ENCODE measurements at regions not wholly inside any gene's neighbourhood (a gene's known extent, or its start where the extent isn't known, plus 50 kb on each side); places are given as distances from the start of the nearest gene placed in this dataset.

DNA sequence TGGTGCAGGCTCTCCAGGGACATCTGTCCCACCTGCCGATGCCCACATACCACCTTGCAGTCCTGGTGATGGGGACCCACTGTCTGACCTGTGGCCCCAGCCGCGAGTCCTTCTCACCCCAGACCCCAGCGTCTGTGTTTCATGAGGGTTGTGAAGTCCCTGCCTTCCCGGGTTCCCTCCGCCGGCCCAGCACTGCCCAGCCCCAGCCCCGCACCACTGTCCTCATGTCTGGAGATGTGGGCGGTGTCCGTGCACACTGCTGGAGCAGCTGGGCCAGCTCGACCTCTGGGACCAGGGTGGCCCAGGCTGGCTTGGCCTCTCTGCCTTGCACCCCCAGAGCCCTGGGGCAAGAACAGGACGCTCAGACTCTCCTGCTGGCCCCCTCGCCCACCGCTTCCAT, 199.5 kb upstream of the CIBAR2 start:
- no peak for DNase-seq (ENCODE audit: low spot score)

DNA sequence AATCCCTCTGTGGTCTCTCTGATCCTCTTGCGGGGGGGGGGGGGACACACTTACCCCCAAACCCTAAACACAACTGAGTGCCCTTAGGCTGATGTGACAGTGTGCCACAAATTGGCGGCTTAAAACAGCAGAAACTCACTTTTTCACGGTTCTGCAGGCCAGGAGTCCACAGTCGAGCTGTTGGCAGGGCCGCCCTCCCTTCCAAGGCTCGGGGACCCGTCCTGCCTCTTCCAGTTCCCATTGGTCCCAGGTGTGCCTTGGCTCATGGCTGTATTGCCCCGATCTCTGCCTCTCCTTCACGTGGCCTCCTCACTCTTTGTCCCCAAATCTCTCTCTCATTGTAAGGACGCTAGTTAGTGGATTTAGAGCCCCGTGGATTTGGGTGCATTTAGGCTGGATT, 199.9 kb upstream of the CIBAR2 start:
- DNase-seq (ENCODE audit: low spot score): no peak

DNA sequence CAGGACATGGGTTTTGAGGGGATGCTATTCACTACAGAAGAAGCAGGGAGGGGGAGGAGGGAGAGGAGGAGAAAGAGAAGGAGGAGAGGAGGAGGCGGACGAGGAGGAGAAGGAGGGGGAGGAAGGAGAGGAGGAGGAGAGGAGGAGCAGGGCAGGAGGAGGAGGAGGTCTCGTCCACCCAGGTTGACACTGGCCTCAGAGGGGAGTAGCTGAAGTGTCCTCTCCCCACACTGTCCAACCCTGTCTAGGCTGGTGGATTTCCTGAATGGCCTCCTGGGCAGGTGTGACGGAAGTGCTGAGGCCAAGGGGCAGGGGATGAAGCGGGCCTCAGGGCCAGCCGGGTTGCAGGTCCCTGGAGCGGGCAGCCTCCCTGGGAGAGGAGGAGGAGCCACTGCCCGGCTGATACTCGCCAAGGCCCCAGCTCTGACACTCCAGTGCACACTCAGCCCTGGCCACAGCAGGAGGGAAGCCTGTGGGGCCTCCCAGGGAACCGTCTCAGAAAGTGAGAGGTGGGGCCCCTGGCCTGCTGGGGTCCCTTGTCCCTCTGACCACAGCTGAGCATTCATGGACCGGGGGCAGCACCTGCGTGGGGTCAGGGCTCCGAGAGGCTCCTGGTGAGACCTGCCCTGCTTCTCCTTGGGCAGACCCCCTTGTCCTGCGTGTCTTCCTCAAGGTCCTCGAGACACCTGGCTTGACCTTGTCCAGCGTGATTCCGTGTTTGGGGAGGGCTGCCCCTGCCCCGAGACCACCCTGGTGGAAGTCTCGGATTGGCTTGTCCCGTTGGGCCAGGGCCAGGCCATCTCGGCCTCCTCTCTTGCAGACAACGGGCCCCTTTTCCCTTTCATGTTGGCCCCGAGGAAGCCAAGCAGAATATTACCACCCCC, 200.6 kb upstream of the CIBAR2 start:
- DNase-seq (ENCODE audit: low spot score): no peak

DNA sequence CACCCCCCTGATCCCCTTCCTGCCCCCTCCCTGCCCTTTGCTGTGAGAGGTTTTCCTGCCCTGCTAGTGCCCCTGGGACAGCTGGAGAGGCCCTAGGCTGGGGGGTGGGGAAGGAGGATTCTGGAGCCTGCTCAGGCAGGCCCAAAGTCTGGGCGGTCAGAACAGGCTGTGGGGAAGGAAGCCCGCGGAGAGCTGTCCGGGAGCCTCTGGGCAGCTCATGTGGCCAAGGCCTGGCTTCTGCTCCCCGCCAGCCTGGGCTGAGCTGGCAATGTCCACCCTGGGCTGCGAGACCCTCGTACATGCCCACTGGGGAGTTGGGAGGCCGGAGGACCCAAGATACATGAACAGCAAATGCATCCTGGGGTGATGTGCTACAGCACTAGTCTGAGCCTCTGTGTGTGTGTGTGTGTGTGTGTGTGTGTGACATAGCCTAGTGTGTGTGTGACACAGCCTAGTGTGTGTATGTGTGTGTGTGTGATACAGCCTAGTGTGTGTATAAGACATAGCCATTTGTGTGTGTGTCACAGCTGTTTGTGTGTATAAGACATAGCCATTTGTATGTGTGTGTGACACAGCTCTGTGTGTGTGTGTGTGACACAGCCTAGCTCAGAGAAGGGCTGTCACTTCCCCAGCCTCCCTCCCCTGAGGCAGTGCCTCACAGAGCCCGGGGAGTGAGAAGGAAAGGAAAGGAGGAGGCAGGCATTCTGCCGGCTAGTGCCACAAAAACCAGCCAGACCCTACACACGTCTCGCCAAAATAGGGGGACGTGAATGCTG, 201.4 kb upstream of the CIBAR2 start:
- no peak for DNase-seq (ENCODE audit: low spot score)

DNA sequence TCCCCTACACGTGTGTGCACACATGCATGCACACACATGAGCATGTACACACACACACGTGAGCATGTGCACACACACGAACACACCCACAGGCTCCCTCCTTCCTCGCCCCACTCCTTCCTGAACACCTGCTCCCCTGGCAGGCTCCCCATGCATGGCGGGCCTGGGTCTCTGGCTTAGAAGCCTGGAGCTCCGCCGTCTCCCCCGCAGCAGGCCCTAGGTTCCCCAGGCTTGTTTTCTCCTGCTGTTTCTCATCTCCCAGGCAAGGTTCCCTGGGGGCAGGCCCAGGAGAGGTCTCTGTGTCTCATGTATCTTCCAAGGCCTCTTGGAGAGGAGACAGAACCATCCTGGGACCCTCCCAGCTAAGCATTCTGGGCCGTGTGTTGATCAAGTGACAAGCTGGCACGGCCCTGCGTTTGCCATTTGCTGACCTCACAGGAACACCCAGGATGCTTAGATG, 202.3 kb upstream of the CIBAR2 start:
- DNase-seq (ENCODE audit: low spot score): no peak

DNA sequence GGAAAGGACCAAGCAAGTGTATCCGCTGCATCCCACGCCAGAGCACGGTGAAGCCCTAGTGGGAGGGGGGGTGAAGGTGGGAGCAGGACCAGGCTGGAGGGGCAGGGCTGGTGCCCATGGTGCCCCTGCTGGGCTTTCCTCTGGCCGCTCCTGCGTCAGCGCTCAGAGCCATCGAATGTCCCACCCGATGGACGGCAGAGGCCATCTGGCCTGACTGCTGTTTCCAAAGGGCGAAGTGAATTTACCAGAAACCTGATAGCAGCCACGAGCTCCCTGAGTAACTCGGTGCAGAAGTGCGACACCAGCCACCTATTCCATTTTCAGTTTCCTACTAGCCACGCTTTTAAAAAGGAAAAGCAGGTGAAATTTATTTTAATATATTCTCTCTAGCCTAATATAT, 203.6 kb upstream of the CIBAR2 start:
- DNase-seq (ENCODE audit: low spot score): no peak

DNA sequence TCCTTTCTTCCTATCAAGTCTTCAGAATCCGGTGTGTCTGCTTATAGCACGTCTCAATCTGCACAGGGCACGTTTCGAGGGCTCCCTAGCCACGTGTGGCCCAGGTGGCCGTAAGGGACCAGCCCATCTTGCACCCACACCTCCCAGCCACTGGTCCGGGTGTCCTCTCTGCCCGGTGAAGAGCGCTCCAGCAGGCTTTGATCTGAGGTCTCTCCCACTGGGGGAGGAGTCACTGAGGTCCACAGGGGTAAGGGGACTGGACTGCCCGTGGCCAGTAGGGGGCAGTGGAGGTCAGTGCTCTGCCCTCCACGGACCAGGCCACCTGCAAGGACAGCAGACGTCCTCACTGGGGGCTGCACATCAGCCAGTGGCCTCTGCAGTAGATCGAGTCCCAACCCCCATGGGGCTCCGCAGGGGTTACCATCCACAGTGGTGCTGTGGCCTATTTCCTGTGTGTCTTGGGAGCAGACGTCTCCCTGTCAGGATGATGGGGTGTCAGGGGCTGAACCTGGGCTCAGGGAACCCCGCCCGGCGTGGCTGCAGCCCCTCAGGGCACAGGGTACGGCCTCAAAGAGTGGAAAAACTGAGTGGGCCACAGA, 204.1 kb upstream of the CIBAR2 start:
- peak; percentile 13 for DNase-seq (ENCODE audit: low spot score)

DNA sequence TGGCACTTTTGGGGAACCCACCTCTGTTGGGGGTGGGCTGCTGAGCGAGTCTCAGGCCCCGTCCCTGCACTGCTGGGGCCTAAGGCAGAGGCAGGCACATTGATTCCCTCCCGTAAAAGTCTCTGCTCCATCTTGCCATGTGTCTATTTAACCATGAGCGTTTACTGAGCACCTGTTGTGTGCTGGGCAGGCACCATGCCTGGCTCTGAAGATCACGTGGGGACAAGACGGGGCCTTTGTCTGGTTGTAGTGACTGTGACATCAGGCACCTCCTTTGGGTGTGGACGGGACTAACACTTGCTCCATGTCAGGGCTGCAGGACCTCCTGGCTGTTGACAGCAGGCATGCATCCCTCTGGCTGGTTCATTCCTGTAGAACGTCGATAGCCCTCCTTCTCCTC, 204.7 kb upstream of the CIBAR2 start:
- no peak for DNase-seq (ENCODE audit: low spot score)

DNA sequence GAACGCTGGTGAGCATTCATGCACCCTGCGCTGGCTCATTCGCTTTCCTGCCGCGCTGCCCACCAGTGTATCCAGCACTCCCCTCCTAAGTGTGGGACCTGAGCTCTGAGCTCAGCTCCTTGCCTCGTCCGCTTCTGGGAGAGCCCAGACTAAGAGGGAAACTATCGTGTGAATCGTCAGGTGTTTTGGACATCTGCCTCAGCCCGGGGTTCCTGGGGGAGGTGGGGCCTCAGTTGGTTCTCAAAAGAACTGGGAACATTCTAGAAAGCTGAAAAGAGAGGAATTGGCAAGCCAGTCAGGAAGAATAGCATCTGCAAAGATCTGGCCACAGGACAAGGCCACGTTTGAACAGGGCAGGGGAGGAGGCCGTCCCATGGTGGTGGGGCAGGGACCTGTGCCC, 205.4 kb upstream of the CIBAR2 start:
- no peak for DNase-seq (ENCODE audit: low spot score)

DNA sequence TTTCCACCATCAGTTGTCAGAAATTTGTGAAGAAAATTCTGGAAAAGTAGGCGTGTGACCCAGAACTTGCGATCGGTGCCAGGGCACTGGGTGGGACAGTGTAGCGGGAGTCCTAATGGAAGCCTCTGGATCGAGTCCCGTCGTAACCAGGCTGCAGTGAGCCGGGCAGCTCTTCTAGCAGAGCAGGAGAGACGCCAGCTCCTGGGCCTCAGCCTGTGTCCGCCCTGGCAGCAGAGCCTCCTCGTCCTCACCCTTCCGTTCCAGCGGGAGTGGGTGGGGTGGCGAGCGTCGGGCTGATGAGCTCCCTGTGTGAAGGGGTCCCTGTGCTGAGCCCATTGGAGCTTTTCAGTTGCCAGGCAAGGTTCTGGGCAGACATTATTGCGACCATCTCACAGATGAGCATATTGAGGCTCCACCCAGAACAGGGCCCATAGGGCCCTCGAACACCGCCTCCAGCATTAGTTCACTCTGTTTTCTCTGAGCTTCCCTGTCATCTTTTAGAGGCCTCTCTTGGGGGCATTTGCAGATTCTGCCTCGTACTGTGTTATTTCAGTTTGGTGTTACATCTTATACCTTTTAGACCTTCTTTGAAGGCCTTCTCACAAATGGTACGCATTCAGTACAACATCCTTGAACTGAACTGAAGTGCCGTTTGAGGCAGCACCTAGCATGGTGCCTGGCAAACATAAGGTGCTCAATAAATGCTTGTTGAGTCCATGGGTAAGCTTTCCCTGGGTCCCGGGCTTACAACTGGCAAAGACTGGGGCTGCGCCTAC, 207.1 kb upstream of the CIBAR2 start:
- DNase-seq (ENCODE audit: low spot score): no peak

DNA sequence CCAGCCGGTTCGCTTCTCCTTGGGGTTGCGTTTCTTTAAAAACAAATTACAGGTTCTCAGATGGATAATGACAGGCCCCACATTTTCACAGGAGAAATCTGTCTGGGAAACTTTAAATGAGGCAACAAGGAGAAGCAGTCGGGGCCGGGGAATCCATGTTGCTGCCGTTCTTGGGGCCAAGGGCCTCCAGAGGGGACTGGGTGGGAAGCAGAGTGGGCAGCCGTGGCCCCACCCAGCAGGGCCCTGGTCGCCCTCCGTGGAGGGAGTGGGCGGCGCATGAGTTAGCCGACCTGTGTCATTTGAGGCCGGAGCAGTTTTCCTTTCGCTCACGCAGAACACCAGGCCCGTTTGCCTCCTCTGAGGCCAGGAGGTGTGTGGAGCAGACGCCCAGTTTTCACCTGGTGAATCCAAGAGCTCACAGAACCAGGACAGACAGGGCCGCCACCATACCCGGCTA, 207.7 kb upstream of the CIBAR2 start:
- no peak for DNase-seq (ENCODE audit: low spot score)

DNA sequence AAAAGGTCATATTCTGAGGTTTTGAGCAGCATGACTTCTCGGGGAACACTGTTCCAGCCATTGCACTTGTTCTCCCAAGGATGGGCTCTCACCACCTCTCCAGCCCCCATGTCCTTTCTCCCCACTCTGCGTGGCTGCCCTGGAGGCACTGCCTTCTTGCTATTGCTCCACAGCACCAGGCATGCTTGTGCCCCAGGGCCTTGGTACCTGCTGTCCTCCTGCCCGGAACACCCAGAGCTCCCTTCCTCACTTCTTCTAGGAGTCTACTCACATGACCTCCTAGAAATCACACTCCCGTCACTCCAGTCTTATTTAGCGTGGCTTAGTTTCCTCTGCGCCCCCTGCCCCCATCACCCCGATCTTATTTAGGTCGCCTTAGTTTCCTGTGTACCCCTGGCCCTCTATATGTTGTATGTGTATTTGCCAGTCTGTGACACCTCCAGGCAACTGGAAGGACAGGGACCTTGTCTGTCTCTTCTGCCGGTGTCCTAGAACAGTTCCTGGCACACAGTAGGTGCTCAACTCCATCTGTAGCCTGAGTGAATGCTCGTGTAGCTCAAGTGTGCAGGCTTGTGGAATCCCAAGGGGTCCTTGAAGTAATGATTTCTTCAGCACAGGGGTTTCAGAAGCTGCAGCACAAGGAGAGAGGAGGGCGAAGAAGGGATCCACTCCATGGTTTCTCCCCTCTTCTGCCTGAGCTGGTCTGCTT, 208.6 kb upstream of the CIBAR2 start:
- no peak for DNase-seq (ENCODE audit: low spot score)

DNA sequence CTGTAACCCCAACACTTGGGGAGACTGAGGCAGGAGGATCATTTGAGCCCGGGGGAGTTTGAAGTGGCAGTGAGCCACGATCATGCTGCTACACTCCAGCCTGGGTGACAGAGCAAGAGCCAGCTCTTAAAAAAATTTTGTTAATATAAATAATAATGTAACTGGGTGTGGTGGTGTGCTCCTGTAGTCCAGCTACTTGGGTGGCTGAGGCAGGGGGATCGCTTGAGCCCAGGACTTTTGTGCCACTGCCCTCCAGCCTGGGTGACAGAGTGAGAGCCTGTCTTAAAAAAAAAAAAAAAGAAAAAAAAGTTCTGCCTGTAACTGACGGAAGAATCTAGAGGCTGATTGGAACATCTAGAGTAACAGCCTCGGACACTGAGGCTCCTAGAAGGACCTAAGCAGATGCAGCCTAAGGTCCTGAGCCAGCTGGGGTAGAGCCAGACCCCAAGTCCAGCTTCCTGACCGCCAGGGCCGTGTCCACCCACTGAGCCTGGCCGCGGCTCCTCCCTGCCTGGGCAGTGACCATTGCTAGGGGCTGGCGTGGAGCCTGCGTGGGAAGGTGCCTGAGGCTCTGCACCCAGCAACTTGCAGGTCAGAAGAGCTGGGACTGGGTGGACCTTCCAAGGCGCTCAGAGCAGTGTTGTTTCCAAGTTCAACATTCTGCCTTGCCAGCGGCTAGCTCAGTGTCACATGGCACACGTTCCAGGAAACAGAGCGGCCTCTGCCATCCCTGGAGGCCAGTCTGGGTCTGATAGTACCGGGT, 209.4 kb upstream of the CIBAR2 start:
- DNase-seq (ENCODE audit: low spot score): no peak

DNA sequence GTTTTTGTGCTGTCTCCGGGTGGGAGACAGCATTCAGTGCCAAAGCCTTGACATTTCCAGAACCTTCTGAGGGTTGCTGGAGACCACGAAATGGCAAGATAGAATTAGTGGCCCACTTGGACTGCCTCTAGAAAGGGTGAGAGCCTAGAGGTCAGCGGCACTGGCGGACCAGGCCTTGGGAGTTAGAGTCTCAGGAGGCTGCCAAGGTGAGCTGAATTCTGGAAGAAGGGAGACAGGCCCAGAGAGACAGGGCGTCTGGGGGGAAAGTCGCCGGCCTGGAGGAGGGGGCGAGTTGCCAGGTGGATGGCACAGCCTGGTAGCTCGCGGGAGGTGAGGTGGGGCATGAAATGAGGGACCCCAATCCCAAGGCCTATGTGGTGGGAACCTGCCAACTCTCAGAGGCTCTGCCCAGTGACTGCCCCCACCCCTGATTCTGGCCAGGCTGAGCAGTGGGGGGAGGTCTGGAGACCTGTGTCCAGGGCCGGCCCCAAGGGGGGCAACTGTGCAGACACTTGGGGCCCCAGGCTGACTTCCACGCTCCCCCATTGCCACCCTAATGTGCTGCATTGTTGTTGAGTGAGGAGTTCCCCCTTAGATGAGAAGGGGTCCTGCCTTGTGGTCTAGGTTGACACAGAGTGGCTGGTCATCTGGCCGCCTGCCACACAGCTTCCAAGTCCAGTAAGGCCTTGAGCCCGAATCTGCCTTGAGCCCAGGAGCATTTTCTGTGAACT, 211.1 kb upstream of the CIBAR2 start:
- DNase-seq (ENCODE audit: low spot score): no peak

DNA sequence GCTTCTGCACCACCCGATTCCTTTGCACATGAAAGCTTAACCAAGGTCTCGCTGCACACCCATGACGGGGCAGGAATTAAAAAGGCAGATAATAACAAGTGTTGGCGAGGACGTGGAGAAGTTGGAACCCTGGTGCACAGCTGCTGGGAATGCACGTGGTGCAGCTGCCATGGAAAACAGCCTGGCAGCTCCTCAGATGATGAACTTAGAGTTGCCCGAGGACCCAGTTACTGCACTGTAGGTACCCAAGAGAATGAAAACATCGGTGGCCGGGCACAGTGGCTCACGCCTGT, 211.6 kb upstream of the CIBAR2 start:
- DNase-seq (ENCODE audit: low spot score): no peak

DNA sequence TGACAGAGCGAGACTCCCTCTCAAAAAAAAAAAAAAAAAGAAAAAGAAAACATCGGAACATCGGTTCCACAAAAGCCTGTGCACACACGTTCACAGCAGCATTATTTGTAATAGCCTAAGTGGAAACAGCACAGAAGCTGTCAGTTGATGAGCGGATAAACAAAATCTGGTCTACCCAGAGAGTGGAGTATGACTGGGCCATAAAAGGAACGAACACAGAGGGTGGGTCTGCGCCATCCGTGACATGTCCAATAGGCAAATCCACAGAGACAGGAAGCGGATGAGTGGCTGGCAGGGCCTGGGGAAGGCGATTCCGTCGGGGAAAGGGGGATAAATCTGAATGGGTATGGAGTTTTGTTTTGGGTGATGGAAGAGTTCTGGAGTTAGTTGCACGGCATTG, 212.2 kb upstream of the CIBAR2 start:
- no peak for DNase-seq (ENCODE audit: low spot score)

DNA sequence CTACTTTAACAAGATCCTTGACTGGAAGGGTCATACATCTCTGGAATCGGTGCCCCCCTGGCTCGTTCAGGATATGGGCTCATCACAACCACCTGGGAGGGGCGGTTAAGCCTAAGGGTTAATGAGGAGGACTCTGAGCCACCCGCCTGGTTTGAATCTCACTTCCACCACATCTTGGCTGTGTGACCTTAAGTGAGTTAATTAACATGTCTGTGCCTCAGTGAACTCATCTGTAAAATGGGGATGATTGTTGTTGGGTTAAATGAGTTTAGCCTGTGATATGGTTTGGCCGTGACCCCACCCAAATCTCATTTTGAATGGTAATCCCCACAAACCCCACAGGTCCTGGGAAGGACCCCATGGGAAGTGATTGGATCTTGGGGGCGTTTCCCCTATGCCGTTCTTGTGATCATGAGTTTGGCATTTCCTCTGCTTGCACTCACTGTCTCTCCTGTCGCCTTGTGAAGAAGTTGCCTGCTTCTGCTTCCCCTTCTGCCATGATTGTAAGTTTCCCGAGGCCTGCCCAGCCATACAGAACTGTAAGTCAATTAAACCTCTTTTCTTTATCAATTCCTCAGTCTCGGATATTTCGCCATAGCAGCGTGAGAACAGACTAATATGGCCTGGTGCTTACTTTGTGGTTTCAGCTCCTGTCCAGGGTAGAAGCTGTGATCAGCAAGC, 214.0 kb upstream of the CIBAR2 start:
- DNase-seq (ENCODE audit: low spot score): no peak

DNA sequence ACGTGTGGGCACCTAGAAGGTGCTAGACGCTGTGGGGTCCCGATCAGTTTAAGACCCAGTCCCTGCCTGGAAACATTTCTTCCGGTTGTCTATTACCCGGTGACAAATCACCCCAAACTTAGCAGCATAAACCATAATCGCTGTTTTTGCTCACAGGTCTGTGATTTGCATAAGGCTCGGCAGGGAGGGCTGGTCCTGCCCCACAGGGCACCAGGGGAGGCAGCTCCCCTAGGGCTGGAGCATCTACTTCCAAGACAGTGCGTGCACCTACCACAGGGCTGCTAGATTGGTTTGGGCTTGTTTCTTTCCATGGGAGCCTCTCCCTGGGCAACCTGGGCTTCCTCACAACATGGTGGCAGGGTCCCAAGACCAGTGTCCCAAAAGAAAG, 214.5 kb upstream of the CIBAR2 start:
- DNase-seq (ENCODE audit: low spot score): no peak

Data from CD4-positive, alpha-beta T cell treated with Interleukin-2 at 100 ng/mL for 4 hours (primary cell).